NCI-H446 treated with DMSO at 0.1 percent for 48 hours (cell line): ENCODE measurements at regions not wholly inside any gene's neighbourhood (a gene's known extent, or its start where the extent isn't known, plus 50 kb on each side); places are given as distances from the start of the nearest gene placed in this dataset.
"Not testable (repeated sequence)": the region's sequence is repeated elsewhere in the genome, so short reads cannot be mapped to it uniquely, and the experiment has no call there.

ENCODE experiments used
- DNase-seq: peaks from one replicate; lab custom pipeline; 2025; lab: John Stamatoyannopoulos, UW

GRCh38 chr4:38279650-38280322 lies 319.6 kb downstream of the PTTG2 start:
- DNase-seq, result no peak

DNA sequence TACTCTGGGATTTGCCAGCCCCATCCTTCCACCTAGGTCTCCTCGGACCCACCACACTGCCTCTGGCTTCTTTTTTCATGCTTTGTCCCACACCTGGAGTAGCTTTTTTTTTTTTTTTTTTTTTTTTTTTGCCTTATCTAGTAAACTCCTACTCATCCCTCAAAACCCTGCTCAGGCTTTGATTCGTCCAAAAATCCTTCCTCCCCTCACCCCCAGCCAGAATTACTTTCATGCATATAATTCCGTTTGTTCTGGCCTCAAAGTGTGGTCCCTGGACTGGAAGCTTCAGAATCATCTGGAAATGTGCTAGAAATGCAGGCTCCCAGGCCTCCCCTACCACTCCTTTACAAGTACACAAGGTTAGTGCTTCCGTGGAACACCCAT lies 320.1 kb downstream of the PTTG2 start:
- no peak for DNase-seq

DNA sequence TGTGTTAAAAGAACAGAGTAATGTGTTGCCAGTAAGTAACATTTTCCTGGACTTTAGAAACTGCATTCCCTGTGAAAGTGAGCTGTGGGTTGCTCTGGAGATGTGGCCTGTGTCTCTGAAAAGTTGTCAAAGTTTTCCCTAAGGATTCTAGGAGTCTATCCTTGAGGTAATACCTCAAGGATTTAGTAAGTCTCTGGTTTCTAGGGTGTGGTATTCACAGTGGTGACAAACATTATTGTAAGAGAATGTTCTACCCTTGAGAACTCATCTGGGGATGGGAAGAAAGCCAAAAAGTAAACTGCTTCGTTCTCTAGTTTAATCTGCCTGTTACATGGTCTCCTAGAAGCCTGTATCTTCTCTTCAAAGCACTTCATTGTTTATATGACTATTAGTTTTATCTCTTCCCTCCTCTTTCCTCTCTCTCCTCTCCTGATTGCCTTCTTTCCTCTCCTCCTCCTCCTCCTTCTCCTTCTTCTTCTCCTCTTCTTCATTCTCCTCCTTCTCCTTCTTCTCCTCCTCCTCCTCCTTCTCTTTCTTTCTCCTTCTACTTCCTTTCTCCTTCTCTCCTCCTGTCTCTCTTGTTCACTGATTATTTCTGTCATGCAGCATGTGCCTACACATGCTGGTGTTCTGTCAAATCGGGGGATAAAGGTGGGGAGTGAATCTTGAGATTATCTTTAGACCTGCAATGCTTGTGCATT lies 321.3 kb downstream of the PTTG2 start:
- DNase-seq, result no peak

- no peak for DNase-seq
Observed at GRCh38 chr4:38283724-38284123, 323.5 kb downstream of the PTTG2 start.

DNA sequence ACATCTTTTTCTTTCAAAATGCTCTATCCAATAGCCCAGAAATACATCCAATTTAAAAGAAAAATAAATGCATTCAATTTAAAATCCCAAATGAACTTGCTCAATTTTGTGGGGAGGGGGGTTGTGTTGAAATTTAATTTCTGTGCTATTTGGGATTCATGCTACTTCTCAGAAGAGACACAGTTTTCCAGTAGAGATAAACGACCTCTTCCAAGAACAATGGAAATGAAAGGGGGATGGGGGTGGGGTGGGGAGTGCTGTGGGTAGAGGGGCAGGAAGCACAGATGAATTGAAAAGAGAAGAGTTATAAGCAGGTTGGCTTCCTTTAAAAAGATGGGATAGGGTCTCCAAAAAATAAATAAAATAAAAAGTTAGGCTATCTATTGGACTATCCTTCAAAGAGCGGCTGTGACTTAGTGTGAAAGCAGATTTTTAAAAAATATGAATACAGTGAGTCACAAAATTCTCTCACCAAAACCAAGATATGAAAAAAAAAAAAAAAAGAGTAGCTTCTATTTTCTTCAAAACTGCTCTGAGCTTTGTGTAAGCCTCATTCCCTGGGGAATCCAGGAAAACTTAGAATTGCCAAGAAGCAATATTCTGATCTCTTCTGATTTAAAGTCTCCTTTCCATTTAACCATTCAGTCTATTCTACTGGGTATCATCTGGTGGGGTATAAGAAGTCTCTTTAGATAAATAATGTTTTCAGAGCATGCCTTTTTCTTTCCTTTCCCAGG lies 324.3 kb downstream of the PTTG2 start:
- DNase-seq, result no peak

DNA sequence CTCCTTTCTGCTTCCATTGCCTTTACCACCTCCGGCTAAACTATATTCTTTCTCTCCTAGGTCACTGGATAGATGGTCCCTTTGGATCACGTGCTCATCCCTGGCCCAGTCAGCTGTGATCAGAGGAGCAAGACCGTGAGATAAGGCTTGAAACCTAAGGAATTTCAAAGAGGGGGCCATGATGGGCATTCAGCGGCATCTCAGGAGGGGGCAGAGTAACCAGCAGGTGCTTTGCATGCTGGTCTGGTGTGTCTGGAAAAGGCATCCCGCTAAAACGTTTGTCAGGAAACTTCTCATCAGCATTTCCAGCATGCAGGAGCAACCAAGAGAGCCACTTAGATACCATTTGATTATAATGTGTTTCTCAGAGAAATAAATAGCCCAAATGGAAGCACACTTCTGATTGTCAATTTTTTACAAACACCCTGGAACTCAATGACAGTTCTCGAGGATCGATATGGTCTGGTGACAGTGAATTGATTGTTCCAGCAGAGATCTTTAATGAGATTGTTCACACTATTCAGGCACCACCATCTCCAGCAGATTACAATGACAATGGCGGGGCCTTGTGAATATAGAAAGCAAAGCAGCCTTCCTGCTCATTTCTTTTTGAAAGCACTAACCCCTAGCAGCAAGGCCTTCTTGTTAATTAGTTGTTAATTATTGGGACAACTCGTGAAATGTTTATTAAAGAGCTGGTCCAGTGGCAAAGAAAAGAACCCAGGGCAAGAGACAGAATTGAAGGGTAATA lies 327.1 kb downstream of the PTTG2 start:
- DNase-seq, result no peak

DNA sequence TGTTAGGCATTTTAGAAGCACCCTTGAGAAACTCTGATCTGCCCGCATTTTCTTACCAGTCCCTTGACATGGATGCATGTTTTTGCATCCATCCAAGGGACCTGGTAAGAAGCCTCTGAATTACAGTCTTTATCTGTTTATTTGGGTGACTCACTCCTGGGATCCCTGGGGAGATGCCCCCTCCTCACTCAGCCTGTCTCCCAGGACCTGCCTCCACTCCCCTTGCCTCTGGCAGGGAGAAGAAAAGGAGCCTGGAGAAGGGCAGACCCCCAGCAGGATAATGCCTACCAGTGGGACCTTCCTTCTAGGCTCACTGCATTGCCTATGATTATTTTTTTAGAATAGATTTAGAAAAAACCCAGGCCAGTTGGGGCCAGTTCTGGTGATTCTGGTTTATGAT lies 329.4 kb downstream of the PTTG2 start:
- no peak for DNase-seq

GRCh38 chr4:38290366-38290765 lies 330.2 kb downstream of the PTTG2 start:
- no peak for DNase-seq

DNA sequence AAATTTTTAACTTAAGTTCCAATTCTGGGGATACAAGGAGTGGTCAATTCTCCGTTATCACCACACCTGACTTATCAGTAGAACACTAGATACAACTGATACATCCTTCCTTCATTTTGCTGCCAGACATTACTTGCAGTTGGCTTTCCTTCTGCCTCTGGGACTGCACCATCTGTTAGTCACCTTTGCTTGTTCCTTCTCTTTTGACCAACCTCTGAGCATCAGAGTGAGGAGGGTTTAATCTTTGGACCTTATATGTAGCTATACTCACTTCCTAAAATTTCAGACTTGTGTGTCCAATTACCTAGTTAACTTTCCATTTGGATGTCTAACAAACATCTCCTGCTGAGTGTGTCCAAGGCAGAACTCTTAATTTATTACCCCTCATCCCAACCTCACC lies 330.7 kb downstream of the PTTG2 start:
- DNase-seq, result no peak

GRCh38 chr4:38292529-38292928 lies 332.3 kb downstream of the PTTG2 start:
- no peak for DNase-seq

DNA sequence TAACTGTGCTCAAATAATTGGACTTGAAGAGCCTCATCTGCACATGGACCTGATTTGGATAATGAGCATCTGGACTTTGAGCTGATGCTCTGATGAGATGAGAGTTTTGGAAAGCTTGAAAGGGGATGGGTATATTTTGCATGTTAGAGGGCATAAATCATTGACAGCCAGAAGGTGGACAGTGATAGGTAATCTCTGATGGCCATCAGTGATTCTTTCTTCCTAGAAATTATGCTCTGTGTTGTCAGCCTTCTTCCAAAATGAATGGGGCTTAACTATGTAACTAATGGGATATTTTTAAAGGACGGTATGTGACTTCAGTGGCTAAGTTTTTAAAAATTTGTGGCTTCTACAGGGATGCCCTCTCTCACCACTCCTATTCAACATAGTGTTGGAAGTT lies 334.0 kb downstream of the PTTG2 start:
- DNase-seq, result no peak

DNA sequence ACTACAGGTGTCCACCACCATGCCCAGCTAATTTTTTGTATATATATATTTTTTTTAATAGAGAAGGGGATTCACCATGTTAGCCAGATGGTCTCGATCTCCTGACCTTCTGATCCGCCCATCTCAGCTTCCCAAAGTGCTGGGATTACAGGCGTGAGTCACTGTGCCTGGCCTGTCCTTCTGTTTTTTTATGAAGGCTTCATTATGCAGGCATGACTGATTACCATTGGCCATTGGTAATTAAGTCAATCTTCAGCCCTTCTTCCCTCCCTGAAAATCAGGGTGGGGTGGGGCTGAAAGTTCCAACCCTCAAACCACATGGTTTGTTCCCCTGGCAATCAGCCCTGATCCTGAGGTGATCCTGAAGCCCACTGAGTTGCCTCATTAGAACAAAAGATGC lies 336.9 kb downstream of the PTTG2 start:
- DNase-seq, result no peak

DNA sequence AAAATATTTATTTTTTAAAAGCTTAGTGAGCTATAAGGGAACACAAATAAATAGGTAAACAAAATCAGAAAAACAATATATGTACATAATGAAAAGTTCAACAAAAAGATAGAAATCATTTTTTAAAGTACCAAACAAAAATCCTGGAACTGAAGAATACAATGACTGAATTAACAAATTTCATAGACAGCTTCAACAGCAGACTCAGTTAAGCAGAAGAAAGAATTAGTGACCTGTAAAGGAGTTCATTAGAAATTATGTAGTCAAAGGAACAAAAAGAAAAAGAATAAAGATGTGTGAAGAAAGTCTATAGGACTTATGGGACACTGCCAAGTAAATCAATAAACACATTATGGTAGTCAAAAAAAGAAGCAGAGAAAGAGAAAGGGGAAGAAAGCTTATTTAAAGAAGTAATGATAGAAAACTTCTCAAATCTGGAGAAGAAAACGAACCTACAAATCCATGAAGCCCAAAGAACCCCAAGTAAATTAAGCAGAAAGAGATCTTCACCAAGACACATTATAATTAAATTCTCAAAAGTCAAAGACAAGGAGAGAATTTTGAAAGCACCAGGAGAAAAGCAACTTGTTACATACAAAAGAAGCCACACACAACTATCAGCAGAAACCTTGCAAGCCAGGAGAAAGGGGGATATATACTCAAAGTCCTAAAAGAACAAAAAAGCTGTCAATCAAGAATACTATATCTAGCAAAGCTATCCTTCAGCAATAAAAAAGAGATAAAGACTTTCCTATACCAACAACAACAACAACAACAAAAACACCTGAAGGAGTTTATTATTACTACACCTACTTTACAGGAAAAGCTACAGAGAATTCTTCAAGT lies 338.9 kb downstream of the PTTG2 start:
- no peak for DNase-seq

- DNase-seq, result no peak
Observed at GRCh38 chr4:38302910-38303309, 342.7 kb downstream of the PTTG2 start.

DNA sequence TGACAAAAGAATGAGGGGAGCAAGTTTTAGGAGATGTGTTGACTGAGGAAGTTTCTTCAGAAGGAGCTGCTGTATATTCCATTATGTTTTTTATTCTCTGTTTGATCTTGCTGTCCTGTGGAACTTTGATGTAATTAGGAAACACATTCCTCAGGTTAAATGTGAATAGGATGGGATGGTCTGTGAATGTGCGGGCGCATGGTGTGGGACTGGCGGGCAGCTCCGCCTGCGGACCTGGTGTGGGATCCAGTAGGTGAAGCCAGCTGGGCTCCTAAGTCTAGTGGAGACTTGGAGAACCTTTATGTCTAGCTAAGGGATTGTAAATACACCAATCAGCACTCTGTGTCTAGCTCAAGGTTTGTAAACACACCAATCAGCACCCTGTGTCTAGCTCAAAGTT lies 344.3 kb downstream of the PTTG2 start:
- not testable (repeated sequence) for DNase-seq

DNA sequence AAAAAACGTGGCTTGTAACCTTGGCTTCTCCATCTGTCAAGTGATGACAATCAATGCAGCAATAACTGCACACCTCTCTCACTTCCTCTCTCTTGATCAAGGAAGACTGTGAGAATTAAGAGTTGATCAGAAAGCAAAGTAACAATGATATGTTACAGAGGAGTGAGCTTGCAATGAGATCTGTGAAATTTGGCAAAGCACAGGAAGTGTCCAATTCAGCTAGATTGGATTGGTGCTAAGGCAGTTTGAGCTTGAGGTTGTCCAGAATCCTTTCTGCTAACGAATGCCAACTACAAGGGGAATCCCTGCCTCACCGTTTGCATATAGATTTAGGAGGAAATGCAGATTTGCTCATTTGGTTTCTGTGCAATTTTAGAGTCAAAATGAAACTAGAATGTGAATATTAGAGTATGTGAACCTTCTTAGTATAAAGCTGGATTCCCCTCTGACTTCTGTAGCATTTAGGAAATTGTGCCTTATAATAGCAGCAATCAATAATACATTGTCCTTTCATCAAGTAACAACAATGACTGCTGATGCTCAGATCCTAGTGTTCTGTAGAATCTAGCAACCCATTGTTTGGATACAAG lies 346.4 kb downstream of the PTTG2 start:
- DNase-seq, result no peak

DNA sequence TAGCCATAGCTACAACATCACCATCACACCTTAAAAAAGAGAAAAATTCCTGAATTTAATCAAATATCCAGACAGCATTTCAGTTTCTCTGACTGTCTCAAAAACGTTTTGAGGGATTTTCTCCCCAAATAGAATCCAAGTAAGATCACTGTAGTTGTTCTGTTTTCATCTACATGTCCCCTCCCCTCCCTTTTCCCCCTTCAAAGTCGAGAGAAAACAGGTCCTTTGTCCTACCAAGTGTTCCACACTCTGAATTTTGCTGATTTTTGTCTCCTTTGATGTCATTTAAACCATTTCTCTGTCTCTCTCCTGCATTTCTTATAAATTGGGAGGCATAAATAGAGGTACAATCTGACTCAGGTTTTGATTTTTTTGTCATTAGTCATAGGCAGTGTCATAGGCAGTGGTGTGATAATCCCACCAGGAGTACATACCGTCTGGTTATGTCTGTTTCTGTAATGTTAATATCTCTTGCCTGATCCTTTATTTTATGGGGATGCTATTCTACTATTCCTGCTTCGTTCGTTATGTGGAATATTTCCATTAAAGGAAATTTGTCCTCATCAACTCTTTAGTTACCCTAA lies 348.6 kb downstream of the PTTG2 start:
- DNase-seq, result no peak

DNA sequence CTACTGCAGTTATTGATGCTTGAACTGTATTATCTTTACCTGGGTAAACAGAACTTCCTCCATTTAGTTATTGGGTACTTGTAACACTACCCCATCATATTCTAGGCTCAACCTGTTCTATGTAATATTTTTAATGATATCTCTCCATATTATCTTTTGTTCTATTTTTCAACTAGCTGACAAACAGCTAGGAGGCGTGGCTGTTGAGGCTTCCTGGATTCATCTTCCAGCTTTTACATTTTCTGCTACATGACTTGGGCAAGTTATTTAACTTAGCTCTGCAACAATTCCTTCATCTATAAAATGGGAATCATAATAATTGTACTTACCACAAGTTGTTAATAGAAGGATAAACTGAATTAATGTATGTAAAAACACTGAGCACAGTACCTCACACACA lies 349.3 kb downstream of the PTTG2 start:
- DNase-seq, result no peak

- DNase-seq, result no peak
Observed at GRCh38 chr4:38310446-38311043, 350.3 kb downstream of the PTTG2 start.

DNA sequence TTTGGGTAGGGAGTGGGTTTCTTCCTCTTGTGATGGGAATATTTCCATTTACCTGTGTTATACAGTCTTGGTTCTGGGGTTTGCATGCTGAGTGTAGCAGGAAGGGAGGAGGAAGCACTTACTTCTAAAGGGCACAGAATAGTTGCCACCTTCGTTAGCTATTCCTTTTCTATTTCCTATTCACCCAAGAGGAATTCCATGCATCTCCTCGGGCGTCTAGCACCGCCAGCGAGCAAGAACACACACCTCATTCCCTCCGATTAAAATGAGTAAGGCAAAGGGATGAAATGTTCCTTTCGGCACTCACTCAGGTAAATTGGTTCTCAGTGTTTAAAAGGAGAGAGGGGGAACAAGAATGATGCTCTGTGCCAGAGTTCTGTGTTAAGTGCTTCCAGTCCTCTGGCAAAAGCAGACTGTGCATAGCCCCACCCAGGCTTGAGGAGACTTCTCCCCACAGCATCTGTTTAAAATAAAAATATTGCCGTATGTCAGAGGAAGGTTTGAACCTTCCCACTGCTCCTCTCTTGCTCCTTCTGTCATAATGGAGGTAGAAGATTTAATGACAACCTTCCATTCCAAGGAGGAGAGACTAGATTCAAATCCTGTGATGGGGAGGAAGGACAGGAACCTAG lies 351.4 kb downstream of the PTTG2 start:
- DNase-seq, result no peak
